ENCODE measurements at regions not wholly inside any gene's neighbourhood (a gene's known extent, or its start where the extent isn't known, plus 50 kb on each side); places are given as distances from the start of the nearest gene placed in this dataset.

DNA sequence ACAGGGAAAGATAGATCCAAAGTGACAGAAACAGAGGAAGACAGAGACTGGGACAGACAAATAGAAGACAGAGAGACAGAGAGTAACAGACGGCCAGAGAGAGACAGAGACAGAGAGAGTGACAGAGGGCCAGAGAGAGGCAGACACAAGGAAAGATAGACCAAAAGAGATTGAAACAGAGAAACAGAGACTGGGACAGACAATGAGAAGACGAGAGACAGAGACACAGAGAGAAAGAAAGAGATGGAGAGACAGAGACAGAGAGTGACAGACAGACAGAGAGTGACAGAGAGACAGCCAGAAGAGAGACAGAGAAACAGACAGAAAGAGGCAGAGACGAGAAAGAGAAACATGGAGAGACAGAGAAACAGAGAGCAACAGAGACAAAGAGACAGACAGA is 127.3 kb downstream of the UQCRFS1 start (continued):
- TF ChIP-seq HDAC2 (IDR thresholded peaks at IDR 0.05) = no peak

DNA sequence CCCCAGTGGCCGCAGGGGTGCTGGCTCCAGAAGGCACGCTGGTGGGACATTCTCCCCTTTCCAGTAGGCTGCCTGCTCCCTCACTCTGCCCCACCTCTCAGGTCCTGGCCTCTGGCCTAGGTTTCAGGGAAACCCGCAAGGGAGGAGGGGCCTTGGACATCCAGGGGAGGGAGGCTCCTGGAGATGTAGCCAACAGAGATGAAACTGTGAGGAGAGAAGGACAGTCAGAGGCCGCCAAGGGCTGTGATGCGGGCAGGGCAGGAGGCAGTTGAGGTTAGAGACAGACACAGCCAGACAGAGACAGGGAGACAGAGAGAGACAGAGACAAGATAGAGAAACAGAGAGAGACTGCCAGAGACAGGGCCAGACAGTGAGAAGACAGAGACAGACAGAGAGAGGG is 127.7 kb downstream of the UQCRFS1 start:
- intact Hi-C loops (cut with micrococcal nuclease; ENCODE audit: unreplicated experiment) = no loop called here
- DNase-seq (ENCODE audit: low read depth, low spot score) (no peak), ATAC-seq (no peak), FAIRE-seq (no peak)
- Histone ChIP-seq H3K36me3 (ENCODE audit: control insufficient read depth in 2 of 2, insufficient read depth in 2 of 2, low read length in 1 of 2) (no peaks in the 10 kb centered on the region), H3K79me2 (ENCODE audit: control insufficient read depth, insufficient read depth, low read length) (no peaks in the 10 kb centered on the region), H4K20me1 (ENCODE audit: control insufficient read depth, insufficient read depth) (no peaks in the 10 kb centered on the region), H3K4me1 (ENCODE audit: control insufficient read depth, insufficient read depth, low read length) (no peaks in the 10 kb centered on the region), H2AFZ (ENCODE audit: control insufficient read depth, low read depth, low read length) (no peak overlapping the region), H3K9ac (ENCODE audit: control insufficient read depth, insufficient read depth, low read length) (no peak overlapping the region), H3K9me3 (replicated peaks; ENCODE audit: control insufficient read depth, insufficient read depth, low read length) (no peaks in the 10 kb centered on the region; the same call in 2 of the 3 replicates), H3K27me3 (replicated peaks in 1 of 2; ENCODE audit: control insufficient read depth in 2 of 2, insufficient read depth in 2 of 2, low read length in 1 of 2) (no peaks in the 10 kb centered on the region), H3K4me2 (ENCODE audit: control insufficient read depth, insufficient read depth) (no peak overlapping the region), H3K4me3 (no peak overlapping the region), H3K27ac (ENCODE audit: control insufficient read depth, insufficient read depth) (no peak overlapping the region)
- 10% methylated on average over 5 of the region's 5 CpGs for WGBS (ENCODE audit: insufficient coverage, insufficient replicate concordance, low lambda C conversion rate, missing lambda C conversion rate)
- TF ChIP-seq SMAD5 (IDR thresholded peaks at IDR 0.05; ENCODE audit: low read depth) (no peak), BCL11A (IDR thresholded peaks at IDR 0.05; ENCODE audit: low read depth, low read length) (no peak), EZH2 (IDR thresholded peaks at IDR 0.05; ENCODE audit: borderline replicate concordance, control insufficient read depth, low read depth, low read length) (no peak), SMARCA5 (IDR thresholded peaks at IDR 0.05) (no peak), RFX5 (IDR thresholded peaks at IDR 0.05; ENCODE audit: low read depth, low read length) (no peak), CEBPB (IDR thresholded peaks at IDR 0.05; ENCODE audit: borderline replicate concordance in 1 of 2, low read depth in 2 of 2, low read length in 2 of 2) (no peak)
- CTCF ChIA-PET = no interaction called here
- RAD21 ChIA-PET (ENCODE audit: unreplicated experiment) = no interaction called here
- POLR2A ChIA-PET = no interaction called here
- in situ Hi-C loops (cut with MboI) = no loop called here
- no TSS peak for BruUV-seq (replicated peaks)
- SMC1A ChIA-PET (ENCODE audit: uncharacterized antibody, unreplicated experiment) = no interaction called here

DNA sequence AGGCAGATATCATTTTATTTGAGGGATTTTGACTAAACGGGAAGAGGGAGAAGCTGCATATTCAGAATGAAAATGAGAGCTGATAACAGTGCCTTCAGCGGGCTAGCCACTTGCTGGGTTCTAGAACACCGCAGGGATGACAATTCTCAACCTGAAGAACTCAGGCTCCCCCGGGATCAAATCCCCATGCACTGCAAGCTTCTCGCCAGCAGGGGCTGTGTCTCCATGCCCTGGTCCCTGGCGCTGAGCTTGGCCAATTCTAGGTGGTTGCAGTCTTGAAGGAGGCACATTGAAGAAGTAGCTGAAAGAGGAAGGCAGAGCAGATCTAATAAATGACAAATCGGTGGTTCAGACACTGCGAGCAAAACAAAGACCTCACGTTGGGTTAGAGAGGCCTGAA is 128.7 kb downstream of the UQCRFS1 start:
- ChIA-PET SMC1A (ENCODE audit: uncharacterized antibody, unreplicated experiment) (no interaction called here), CTCF (no interaction called here), POLR2A (no interaction called here), RAD21 (ENCODE audit: unreplicated experiment) (no interaction called here)
- Histone ChIP-seq H3K9me3 (replicated peaks; ENCODE audit: control insufficient read depth, insufficient read depth, low read length) (no peaks in the 10 kb centered on the region; the same call in 2 of the 3 replicates), H4K20me1 (ENCODE audit: control insufficient read depth, insufficient read depth) (no peaks in the 10 kb centered on the region), H3K27ac (ENCODE audit: control insufficient read depth, insufficient read depth) (no peak overlapping the region), H3K4me2 (ENCODE audit: control insufficient read depth, insufficient read depth) (no peak overlapping the region), H3K4me1 (ENCODE audit: control insufficient read depth, insufficient read depth, low read length) (no peaks in the 10 kb centered on the region), H3K4me3 (no peak overlapping the region), H3K9ac (ENCODE audit: control insufficient read depth, insufficient read depth, low read length) (no peak overlapping the region), H2AFZ (ENCODE audit: control insufficient read depth, low read depth, low read length) (no peak overlapping the region), H3K27me3 (replicated peaks in 1 of 2; ENCODE audit: control insufficient read depth in 2 of 2, insufficient read depth in 2 of 2, low read length in 1 of 2) (no peaks in the 10 kb centered on the region), H3K79me2 (ENCODE audit: control insufficient read depth, insufficient read depth, low read length) (no peaks in the 10 kb centered on the region), H3K36me3 (ENCODE audit: control insufficient read depth in 2 of 2, insufficient read depth in 2 of 2, low read length in 1 of 2) (no peaks in the 10 kb centered on the region)
- FAIRE-seq (no peak), DNase-seq (ENCODE audit: low read depth, low spot score) (no peak), ATAC-seq (no peak)
- in situ Hi-C loops (cut with MboI) (no loop called here), intact Hi-C loops (cut with micrococcal nuclease; ENCODE audit: unreplicated experiment) (no loop called here)
- no peak for TF ChIP-seq SREBF2 (IDR thresholded peaks at IDR 0.05; ENCODE audit: low read length)
- TF ChIP-seq PAX8 (IDR thresholded peaks at IDR 0.05) = no peak
- no peak for TF ChIP-seq BRCA1 (IDR thresholded peaks at IDR 0.05; ENCODE audit: low read depth, low read length)
- TF ChIP-seq ATF7 (IDR thresholded peaks at IDR 0.05; ENCODE audit: low read depth) = no peak
- TF ChIP-seq TAF1 (IDR thresholded peaks at IDR 0.05; ENCODE audit: borderline replicate concordance, low read depth, low read length) = no peak
- no peak for TF ChIP-seq MYC (IDR thresholded peaks at IDR 0.05; ENCODE audit: insufficient read depth, insufficient read length, insufficient replicate concordance, low read length, severe bottlenecking)
- TF ChIP-seq SUPT20H (IDR thresholded peaks at IDR 0.05; ENCODE audit: borderline replicate concordance, control insufficient read depth, low read depth, low read length) = no peak
- no peak for TF ChIP-seq LARP7 (IDR thresholded peaks at IDR 0.05)
- no peak for TF ChIP-seq CEBPB (IDR thresholded peaks at IDR 0.05; ENCODE audit: borderline replicate concordance in 1 of 2, low read depth in 2 of 2, low read length in 2 of 2)
- TF ChIP-seq NFXL1 (IDR thresholded peaks at IDR 0.05; ENCODE audit: borderline replicate concordance) = no peak
- no peak for TF ChIP-seq RELA (IDR thresholded peaks at IDR 0.05; ENCODE audit: borderline replicate concordance, partially characterized antibody)
- no peak for TF ChIP-seq TCF7 (IDR thresholded peaks at IDR 0.05; ENCODE audit: borderline replicate concordance)
- TF ChIP-seq MTA2 (IDR thresholded peaks at IDR 0.05; ENCODE audit: low read depth) = no peak
- TF ChIP-seq SP1 (IDR thresholded peaks at IDR 0.05; ENCODE audit: low read depth, low read length) = no peak
- TF ChIP-seq JUND (IDR thresholded peaks at IDR 0.05; ENCODE audit: low read depth, low read length) = no peak
- 3% methylated on average over 9 of the region's 9 CpGs for WGBS (ENCODE audit: insufficient coverage, insufficient replicate concordance, low lambda C conversion rate, missing lambda C conversion rate)
- BruUV-seq (replicated peaks) = no TSS peak
